ENCODE measurements at regions not wholly inside any gene's neighbourhood (a gene's known extent, or its start where the extent isn't known, plus 50 kb on each side); places are given as distances from the start of the nearest gene placed in this dataset.
"Not testable (repeated sequence)": the region's sequence is repeated elsewhere in the genome, so short reads cannot be mapped to it uniquely, and the experiment has no call there.

GRCh38 chr18:40367576-40367975 is 1587.5 kb upstream of the PIK3C3 start:
- DNase-seq (ENCODE audit: low read depth in 2 of 2): no peak

GRCh38 chr18:40366521-40366920 is 1588.5 kb upstream of the PIK3C3 start:
- DNase-seq (ENCODE audit: low read depth in 2 of 2): no peak

- DNase-seq (ENCODE audit: low read depth in 2 of 2): no peak
Observed at GRCh38 chr18:40365526-40365925, 1589.5 kb upstream of the PIK3C3 start.

DNA sequence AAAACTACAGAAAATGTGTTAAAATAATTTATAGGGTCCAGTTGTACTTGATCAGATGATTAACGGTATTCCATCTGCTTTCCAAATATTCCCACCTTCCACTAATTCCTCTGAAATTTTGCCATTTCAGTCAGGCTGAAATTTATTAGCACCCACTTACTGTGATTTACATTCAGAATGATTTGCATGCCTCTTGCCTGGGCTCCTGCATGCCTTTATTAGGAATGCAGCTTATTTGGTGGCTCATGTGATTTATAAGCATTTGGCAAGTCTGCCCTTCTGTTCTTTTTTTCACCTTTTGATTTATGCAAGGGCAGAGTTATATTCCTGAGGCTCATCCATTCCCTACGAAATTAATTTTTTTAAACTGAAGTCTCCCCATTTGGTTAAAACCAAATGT is 1594.5 kb upstream of the PIK3C3 start:
- no peak for DNase-seq (ENCODE audit: low read depth in 2 of 2)

DNA sequence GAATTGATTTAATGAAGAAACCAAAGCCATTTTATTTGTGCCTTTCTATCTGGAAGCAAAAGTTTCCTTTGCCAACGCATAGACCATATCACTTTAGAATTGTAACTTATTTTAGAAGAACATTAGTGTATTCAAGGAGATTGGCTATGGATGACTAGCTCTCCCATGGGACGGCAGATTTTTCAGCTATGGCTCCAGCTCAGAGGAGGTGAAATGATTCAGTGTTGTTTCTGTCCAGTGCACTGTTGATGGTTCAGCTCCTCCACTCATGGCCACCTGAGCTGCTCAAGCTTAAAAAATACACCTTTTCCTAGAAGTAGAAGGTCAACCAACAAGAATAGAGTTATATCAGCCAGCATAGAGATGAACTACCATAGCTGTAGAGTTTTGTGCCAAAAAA is 1597.5 kb upstream of the PIK3C3 start:
- no peak for DNase-seq (ENCODE audit: low read depth in 2 of 2)

- DNase-seq (ENCODE audit: low read depth in 2 of 2): no peak
Observed at GRCh38 chr18:40356168-40356567, 1598.9 kb upstream of the PIK3C3 start.

- DNase-seq (ENCODE audit: low read depth in 2 of 2): no peak
Observed at GRCh38 chr18:40355726-40356125, 1599.3 kb upstream of the PIK3C3 start.

DNA sequence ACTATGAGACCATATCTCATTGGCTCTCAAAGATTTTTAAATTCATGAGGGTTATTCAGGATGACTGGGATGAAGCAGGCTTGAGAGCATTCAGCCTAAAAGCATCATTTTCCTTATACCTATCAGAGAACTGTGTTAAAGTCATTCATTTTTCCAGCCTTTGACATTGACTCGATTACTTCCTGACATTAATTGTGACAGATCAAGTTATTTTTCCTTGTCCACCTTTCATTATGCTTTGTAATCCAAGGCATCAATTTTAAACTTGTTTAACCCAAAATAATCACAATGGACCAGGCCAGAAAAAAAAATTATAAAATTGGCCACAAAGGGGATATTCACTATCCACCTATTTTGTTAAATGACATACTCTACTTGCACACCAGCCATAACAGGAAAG is 1606.8 kb upstream of the PIK3C3 start:
- DNase-seq (ENCODE audit: low read depth in 2 of 2): no peak

DNA sequence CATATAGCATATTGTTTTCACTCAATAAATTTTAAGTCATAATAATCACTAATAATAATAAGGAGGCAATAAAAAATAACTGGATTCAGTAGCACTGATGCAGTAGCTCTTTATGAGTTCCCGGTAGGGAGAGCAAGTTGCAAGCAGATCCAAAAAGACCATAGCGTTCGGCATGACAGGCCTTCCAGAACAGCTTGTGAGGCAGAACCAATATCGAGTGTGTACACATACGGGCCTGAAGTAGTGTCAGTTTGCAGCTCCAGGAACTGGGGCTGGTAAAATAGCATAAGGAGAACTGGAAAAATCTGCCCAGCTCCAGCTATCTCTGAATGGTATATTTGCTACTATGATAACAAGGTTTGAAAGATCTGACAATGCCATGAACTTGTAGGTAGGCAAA is 1607.8 kb upstream of the PIK3C3 start:
- no peak for DNase-seq (ENCODE audit: low read depth in 2 of 2)

GRCh38 chr18:40346146-40346545 is 1608.9 kb upstream of the PIK3C3 start:
- no peak for DNase-seq (ENCODE audit: low read depth in 2 of 2)

GRCh38 chr18:40341701-40342100 is 1613.3 kb upstream of the PIK3C3 start:
- DNase-seq (ENCODE audit: low read depth in 2 of 2): no peak

- DNase-seq (ENCODE audit: low read depth in 2 of 2): no peak
Observed at GRCh38 chr18:40338284-40338683, 1616.8 kb upstream of the PIK3C3 start.

GRCh38 chr18:40326985-40327384 is 1628.0 kb upstream of the PIK3C3 start:
- DNase-seq (ENCODE audit: low read depth in 2 of 2): no peak

DNA sequence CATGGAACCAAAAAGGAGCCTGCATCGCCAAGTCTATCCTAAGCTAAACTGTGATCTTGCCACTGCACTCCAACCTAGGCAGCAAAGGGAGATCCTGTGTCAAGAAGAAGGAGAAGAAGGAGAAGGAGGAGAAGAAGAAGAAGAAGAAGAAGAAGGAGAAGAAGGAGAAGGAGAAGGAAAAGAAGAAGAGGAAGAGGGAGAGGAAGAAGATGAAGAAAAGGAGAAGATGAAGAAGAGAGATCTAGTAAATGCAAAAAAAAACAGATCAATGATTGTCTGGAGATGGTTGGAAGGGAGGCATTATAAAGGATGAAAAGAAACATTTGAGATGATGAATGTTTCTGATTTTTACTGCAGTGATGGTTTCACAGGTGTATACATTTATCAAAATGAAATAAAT is 1629.0 kb upstream of the PIK3C3 start:
- no peak for DNase-seq (ENCODE audit: low read depth in 2 of 2)

- no peak for DNase-seq (ENCODE audit: low read depth in 2 of 2)
Observed at GRCh38 chr18:40314199-40314598, 1640.8 kb upstream of the PIK3C3 start.

DNA sequence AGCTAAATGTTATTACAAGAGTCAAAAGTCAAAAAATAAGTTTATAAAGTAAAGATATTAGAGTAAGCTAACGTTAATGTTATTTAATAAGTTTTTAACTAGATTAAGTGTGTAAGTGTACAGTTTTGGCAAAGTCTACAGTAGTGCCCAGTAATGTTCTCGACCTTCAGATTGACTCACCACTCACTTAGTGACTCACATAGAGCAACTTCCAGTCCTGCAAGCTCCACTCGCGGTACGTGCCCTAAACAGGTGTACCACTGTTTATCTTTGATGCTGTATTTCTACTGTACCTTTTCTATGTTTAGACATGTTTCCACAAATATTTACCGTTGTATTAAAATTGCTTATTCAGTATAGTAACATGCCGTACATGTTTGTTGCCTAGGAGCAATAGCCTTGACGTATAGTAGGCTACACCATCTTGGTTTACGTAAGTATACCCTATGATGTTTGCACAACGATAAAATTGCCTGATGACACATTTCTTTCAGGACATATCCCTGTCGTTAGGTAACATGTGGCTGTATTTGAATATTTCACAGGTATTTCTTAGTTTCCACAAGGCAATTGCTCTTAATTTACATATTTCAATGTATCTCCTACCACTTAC is 1641.9 kb upstream of the PIK3C3 start:
- no peak for DNase-seq (ENCODE audit: low read depth in 2 of 2)

DNA sequence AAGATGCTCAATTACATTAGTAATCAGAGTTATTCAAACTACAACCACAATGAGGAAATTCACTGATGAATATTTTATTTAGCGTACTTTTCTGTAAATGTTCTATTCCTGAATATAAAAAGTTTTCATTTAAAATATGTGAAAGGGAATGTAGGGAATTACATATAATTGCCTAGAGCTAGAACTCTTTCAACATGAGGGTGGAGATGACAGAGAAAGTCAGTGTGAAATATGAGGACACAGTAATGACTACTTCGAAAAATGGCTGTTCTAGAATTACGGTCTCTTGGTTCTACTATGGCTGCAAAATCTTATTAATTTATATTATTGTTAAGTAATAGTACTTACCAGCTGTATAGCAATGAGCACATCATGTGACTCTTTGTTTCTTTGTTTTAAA is 1647.4 kb upstream of the PIK3C3 start:
- DNase-seq (ENCODE audit: low read depth in 2 of 2): no peak

DNA sequence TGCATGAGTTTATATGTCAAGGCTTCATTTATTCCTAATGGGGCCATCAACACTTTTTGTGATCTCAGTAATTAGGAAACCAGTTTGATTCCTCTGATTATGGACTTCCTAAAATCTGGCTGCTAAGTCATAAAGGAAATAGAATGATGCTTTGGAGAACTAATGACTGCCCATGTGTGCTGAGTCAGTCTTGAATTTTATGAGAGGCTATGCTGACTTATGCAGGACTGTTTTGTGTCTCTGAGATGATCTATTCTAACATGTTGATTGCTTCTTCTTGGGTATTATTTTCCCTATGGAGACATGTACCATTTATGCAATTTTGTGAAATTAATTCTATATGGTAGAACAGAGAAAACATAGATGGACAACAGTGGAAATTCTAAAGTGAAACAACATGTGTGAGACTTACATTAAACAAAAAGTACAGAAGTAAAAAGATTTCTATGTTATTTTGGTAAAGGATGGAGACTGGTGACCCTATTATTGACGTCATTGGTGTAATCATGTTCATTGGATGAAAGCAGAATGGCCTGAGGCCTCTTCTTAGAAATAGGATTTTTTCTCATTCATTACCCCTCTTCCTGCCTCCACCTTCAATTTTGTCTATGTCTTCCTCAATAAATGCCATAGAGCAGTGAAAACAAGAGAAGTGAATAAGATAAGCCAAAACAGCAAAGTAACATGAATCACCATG is 1658.2 kb upstream of the PIK3C3 start:
- no peak for DNase-seq (ENCODE audit: low read depth in 2 of 2)

- no peak for DNase-seq (ENCODE audit: low read depth in 2 of 2)
Observed at GRCh38 chr18:40292985-40293710, 1661.9 kb upstream of the PIK3C3 start.

DNA sequence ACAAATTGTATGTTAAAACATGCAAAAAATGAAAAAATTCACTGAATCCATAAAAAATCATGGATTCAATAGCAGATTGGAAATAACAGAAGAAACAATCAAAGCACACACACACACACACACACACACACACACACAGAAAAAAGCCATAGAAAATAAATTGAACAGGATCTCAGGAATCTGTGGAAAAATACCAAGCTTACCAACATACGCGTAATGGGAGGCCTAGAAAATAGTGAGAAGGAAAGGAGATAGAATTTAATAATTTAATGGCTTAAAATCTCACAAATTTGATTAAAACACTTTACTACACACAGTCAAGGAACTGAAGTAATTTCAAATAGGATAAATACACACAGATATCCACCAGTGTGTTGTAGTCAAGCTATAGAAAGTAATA is 1671.5 kb upstream of the PIK3C3 start:
- no peak for DNase-seq (ENCODE audit: low read depth in 2 of 2)

GRCh38 chr18:40281356-40281755 is 1673.7 kb upstream of the PIK3C3 start:
- DNase-seq (ENCODE audit: low read depth in 2 of 2): not testable (repeated sequence)

- no peak for DNase-seq (ENCODE audit: low read depth in 2 of 2)
Observed at GRCh38 chr18:40274618-40275196, 1680.3 kb upstream of the PIK3C3 start.

All from stimulated activated CD4-positive, alpha-beta T cell treated with anti-CD3 and anti-CD28 coated beads, Interleukin-1b, Interleukin-23, amount 100 ng/mL, for 4 hours (primary cell).